NCI-H526 (cell line): ENCODE measurements at regions not wholly inside any gene's neighbourhood (a gene's known extent, or its start where the extent isn't known, plus 50 kb on each side); places are given as distances from the start of the nearest gene placed in this dataset.
A peak's percentile ranks its signal among the peaks of the same experiment; 100 is the strongest.

Source experiments
- DNase-seq, 2 experiments: peaks; one replicate each; lab custom pipeline; 2025; lab: John Stamatoyannopoulos, UW

- DNase-seq, result no peak
Observed at GRCh38 chr4:112894951-112895350, 154.5 kb upstream of the ANK2 start.

DNA sequence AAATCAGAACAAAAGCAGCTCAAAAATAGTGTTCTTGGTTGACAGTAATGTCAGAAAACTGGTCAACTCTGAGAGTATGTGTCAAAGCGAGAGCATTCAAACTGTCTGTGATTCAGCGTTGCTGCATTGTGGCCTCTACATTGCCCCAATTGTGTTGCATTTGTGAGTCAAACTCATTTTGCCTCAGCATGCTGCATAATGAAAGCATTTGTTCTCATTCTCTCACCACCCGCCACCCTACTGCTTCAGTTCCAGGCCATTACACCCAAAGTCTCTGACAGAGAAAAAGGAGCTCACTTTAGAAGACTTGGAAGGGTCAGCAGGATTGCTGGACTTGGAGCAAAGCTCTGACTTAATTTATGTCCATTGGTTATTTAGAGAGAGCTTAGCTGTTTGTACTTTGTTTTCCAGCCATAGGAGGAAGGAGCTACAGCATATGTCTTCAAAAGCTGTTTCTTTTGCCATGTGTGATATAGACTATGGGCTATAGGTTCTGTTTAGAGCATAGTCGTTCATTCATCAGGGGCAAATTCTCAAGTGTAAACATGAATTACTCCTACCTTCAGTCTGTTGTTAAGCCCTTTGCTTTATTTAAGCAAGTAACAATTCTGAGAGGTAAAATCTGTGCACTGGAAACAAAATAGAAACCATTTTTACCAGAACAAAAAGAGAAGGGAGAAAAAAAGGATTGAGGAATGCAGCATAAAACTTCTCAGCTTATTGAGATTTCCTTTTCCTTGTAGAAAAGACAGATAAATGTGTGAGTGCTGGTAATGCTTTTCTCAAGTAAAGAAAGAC, 153.4 kb upstream of the ANK2 start:
- no peak for DNase-seq

DNA sequence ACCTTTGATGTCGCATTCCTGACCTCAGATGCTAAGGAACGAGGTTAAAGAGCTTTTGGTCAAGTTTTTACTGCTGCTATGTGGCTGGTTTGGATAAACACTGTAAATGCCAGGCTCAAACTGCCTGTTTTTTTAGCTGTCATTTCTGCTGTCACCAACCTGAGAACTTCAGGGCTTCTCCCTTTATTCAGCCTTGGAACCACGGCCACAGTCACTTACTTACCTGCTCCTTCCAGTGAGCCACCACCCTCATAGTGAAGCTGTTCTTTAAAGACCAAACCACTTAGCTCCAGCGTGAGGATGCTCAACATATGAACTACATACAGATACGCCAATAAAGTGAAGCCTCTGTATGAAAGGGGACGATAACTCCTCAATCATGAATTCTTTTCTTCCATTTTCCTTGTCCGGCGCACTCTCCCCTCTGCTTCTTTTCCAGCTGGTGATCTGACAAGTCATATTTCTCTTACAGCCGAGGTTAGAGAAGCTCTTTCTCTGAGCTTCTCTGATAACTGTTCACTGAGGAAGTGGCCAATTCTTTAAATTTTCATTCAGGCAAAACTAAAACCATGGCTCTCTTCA, 152.8 kb upstream of the ANK2 start:
- no peak for DNase-seq

GRCh38 chr4:112897543-112897942, 151.9 kb upstream of the ANK2 start:
- DNase-seq, result no peak

GRCh38 chr4:112898357-112899141, 150.9 kb upstream of the ANK2 start:
- no peak for DNase-seq

GRCh38 chr4:112900416-112900815, 149.0 kb upstream of the ANK2 start:
- no peak for DNase-seq

GRCh38 chr4:112901962-112902411, 147.5 kb upstream of the ANK2 start:
- peak; percentile 28 to 37 for DNase-seq

- DNase-seq, result no peak
Observed at GRCh38 chr4:112905728-112906127, 143.7 kb upstream of the ANK2 start.

GRCh38 chr4:112908511-112908910, 140.9 kb upstream of the ANK2 start:
- no peak for DNase-seq

GRCh38 chr4:112910109-112910736, 139.2 kb upstream of the ANK2 start:
- DNase-seq, result no peak

GRCh38 chr4:112916868-112917267, 132.6 kb upstream of the ANK2 start:
- peak in 1 of 2 experiments; percentile 43 for DNase-seq

- DNase-seq, result no peak
Observed at GRCh38 chr4:112923516-112923915, 125.9 kb upstream of the ANK2 start.

GRCh38 chr4:112926819-112927218, 122.6 kb upstream of the ANK2 start:
- no peak for DNase-seq

GRCh38 chr4:112927544-112927943, 121.9 kb upstream of the ANK2 start:
- DNase-seq, result no peak

GRCh38 chr4:112931001-112931400, 118.5 kb upstream of the ANK2 start:
- DNase-seq, result no peak

GRCh38 chr4:112933790-112934189, 115.7 kb upstream of the ANK2 start:
- no peak for DNase-seq

DNA sequence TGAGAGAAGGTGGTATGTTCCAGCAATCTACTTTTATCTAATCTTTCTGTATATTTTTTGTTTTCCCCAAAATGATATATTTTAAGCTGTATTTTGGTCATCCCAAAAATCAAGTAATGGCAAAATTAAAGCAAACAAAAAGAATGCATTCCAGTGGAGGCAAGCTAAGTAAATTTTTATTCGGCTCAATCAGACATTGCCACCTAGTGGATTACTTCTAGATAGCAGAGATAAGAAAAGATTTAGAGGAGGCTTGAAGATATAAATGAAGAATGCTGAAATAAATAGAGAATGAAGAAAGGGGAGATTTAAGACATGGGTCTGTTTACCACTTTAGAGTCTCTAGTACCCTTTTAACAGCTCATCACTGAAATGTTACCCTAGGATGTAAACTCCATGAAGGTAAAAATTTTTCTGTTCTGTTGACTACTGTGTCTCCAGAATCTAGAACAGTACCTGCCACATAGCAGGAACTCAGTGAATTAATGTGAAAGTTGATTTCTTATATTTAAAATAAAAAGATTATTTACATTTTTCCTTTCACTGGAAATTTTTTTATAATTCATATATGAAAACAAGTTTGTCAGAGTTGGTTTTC, 110.9 kb upstream of the ANK2 start:
- peak; percentile 25 to 52 for DNase-seq

GRCh38 chr4:112939901-112940300, 109.6 kb upstream of the ANK2 start:
- no peak for DNase-seq

GRCh38 chr4:112940336-112940735, 109.1 kb upstream of the ANK2 start:
- no peak for DNase-seq

DNA sequence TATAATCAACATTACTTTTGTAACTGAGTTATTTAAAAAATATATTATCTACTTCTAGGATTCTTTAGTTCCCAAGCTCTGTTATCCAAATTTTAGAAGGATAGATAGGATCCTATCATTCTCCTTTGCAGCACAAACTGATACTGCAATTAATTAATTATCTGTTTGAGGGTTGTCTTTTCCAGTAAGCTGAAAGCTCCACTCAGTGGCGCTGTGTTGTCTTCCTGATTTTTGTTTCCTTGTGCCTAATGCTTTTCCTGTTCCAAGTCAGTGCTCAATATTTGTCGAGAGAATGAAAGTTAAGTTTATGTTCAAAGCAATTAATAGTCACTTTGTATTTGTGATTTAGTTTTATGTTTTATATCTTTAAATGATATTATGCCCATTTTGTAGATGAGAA, 107.4 kb upstream of the ANK2 start:
- no peak for DNase-seq

- DNase-seq, result no peak
Observed at GRCh38 chr4:112942997-112943396, 106.5 kb upstream of the ANK2 start.

DNA sequence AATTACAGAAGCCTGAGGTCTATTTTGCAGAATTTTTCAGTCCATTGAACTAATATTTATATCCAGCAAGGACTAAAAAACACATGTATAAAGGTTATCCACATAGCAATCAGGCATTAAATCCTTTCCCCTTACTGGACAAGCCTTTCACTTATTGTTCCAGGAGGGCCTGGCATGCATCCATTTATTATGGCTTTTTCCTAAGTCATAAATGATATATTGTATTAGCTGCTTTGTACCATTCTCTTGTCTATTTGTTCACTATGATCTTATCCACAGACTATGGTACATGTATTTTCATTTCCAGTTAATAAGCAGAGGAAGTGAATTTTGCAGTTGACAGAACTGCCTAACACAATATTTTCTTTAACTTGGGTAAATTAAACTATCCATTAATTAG, 105.4 kb upstream of the ANK2 start:
- no peak for DNase-seq
